Retinal pigment epithelial cell (primary cell): ENCODE measurements at regions not wholly inside any gene's neighbourhood (a gene's known extent, or its start where the extent isn't known, plus 50 kb on each side); places are given as distances from the start of the nearest gene placed in this dataset.

Source experiments
- DNase-seq: peaks from one replicate; pipeline ENCODE4 v3.0.0-alpha.2; 2010; ENCODE audit warnings: low read depth
- H3K4me3 ChIP-seq: 2 replicates; pipeline ENCODE4 v1.5.1; 2011; ENCODE audit warnings: mild to moderate bottlenecking, low read length, control low read depth, moderate library complexity
- TF ChIP-seq, protein P1 (sequence below): conservative IDR thresholded peaks from 2 replicates; pipeline ENCODE4 v1.5.1; 2011; ENCODE audit warnings: low read depth, low read length, control low read depth, inconsistent platforms

DNA sequence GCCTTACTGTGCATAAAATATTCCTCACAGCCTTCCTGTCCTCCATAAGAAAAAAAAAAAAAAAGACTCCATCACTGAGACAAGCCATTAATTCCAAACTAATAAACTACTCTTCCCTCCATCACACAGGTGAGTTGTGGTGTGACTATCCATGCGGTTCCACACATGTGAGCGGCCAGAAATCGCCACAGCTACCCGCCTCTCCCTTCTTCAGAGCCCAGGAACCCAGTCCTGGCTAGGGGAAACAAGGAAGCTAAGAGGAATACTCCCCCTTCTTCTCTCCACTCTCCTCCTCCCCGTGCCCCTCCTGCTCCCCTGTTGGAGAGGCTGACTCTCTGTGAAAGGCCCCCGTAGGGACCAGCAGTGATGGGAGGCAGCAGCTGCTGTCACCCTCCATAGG lies 128.6 kb upstream of the ARID1B start:
- TF ChIP-seq, protein P1, sequence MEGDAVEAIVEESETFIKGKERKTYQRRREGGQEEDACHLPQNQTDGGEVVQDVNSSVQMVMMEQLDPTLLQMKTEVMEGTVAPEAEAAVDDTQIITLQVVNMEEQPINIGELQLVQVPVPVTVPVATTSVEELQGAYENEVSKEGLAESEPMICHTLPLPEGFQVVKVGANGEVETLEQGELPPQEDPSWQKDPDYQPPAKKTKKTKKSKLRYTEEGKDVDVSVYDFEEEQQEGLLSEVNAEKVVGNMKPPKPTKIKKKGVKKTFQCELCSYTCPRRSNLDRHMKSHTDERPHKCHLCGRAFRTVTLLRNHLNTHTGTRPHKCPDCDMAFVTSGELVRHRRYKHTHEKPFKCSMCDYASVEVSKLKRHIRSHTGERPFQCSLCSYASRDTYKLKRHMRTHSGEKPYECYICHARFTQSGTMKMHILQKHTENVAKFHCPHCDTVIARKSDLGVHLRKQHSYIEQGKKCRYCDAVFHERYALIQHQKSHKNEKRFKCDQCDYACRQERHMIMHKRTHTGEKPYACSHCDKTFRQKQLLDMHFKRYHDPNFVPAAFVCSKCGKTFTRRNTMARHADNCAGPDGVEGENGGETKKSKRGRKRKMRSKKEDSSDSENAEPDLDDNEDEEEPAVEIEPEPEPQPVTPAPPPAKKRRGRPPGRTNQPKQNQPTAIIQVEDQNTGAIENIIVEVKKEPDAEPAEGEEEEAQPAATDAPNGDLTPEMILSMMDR: no peak
- DNase-seq: no peak
- no peak overlapping the region for H3K4me3 ChIP-seq

DNA sequence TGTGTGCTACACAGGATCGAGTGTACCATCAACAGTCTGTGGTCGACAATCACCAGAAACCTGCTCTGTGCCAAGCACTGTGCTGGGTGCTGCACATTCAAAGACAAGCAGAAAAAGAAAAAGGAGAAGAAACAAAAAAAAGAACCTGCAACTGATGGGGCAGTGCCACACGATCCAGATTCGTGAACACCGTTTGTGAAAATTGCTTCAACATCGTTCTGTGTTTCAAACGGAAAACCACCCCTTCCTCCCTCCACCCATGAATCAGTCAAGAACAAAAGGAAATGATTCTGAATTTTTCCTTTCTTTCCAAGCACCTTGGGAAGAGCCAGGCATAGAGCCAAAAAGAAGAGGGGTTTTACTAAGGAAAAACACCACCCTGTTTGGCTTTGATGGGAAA lies 129.2 kb upstream of the ARID1B start:
- H3K4me3 ChIP-seq: no peak overlapping the region
- DNase-seq: no peak
- TF ChIP-seq, protein P1: no peak

DNA sequence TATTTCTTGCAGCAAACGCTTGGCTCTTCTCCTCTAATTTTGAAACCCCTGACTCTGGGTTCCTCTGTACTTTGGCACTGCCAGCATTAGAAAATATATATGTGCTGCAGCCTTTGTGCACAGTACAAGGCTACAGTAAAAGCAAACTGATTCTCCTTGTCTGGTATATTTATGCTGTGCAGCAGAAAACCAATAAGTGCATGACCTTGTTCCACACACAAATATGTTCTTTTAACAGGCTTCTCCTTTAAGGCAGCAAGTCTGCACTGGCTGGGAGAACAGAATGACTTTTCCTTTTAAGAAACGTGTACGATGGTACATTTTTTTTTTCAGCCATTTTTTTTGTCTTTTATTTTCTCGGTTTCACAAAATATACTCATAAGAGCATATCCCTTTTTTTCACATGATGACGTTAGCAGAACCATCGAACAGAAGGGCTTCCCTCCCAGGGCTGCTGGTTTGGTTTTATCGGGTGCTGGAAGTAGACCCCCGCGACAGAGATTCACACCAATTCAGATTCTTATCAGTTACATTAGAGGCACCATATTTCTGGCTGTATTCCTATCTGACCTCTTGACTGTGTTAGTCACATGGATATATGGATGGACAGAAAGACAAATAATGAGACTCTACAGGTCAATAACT lies 129.9 kb upstream of the ARID1B start:
- no peak for DNase-seq
- TF ChIP-seq, protein P1: no peak
- H3K4me3 ChIP-seq: no peak overlapping the region

DNA sequence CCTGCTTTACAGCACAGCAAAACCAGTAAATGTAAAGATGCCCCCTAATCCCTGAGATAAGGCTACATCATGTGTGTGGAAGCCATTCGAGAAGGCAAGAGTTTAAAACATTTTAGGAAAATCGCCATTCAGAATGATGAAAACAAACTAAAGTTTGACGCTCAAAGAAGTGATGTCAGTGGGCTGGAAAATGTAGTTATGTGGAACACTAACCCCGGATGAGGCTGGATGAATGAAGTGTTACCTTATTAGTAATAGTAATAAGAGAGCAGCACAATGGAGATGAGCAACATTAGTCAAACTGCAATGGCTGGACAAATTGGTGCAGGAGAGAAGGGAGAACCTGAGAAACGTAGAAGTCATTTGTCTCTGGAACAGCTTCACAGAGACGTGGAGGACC lies 130.7 kb upstream of the ARID1B start:
- TF ChIP-seq, protein P1: no peak
- no peak overlapping the region for H3K4me3 ChIP-seq
- DNase-seq: no peak

DNA sequence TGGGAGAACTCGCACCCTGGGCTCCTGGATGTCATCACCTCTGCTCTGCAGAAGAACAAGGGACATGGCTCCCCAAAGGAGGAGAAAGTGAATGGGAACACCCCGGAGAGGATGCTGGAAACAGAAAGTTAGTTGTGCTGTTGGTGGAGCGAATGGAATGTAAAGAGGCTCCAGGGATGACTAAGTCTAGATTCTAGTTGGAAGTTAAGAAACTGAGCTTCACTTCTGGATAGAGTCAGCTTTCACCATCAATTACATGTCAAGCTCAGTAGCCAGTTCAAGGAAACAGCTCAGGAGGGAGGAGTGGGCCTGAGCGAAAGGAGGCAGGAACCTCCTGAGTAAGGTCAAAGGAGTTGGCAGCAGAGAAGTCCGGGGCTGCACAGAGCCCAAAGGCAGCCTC lies 132.1 kb upstream of the ARID1B start:
- TF ChIP-seq, protein P1: no peak
- H3K4me3 ChIP-seq: no peak overlapping the region
- no peak for DNase-seq

DNA sequence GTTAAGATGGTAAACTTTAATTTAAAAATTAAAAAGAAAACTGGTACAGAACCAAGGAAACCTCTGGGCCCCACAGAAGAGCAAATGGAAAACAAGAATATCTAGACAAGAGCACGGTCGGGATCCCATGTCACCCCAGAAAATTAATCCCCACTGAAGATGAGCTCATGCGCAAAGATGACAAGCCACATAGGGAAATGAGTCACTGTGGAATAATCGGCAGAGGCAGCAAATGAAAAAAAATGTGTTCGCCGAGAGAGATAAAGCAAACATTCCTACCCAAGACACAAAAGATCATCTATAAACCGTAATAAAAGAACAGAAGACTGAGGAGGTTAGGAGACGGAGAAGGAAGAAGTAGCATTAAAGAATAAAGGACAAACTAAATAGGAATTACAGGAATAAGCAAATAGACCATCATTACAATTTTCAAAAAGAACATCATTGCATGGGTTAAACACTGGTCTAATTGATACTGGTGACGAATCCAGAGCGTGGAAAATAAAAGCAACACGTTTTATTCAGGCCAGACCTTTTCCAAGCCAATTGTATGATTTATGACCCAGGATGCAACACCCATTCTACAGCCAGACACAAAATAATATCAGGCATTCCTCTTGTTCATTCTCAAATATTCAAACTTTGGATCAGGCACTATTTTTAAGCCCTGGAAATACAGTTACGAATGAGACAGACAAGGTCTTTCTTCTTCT lies 138.0 kb upstream of the ARID1B start:
- no peak for DNase-seq
- TF ChIP-seq, protein P1: no peak
- H3K4me3 ChIP-seq: no peak overlapping the region

DNA sequence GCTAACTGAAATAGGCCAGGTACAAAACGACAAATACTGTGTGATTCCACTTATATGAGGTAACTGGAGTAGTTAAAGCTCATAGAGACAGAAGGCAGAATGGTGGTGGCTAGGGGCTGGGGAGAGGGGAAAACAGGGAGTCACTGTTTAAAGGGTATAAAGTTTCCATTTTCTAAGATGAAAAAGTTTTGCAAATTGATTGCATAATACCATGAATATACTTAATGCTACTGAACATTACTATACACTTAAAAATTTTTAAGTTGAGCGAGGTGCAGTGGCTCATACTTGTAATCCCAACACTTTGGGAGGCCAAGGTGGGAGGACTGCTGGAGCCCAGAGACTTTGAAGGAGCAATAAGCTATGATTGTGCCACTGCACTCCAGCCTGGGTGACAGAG lies 138.6 kb upstream of the ARID1B start:
- TF ChIP-seq, protein P1: no peak
- H3K4me3 ChIP-seq: no peak overlapping the region
- no peak for DNase-seq
